ENCODE measurements at regions not wholly inside any gene's neighbourhood (a gene's known extent, or its start where the extent isn't known, plus 50 kb on each side); places are given as distances from the start of the nearest gene placed in this dataset.

GRCh38 chr14:84592770-84593169 lies 937.2 kb upstream of the FLRT2 start:
- TF ChIP-seq POLR2A (IDR thresholded peaks at IDR 0.05; ENCODE audit: low read depth, low read length), result no peak
- TF ChIP-seq POLR2AphosphoS5 (IDR thresholded peaks at IDR 0.05; ENCODE audit: low read depth, low read length), result no peak
- no peak for TF ChIP-seq TAF1 (IDR thresholded peaks at IDR 0.05; ENCODE audit: borderline replicate concordance, low read depth, low read length)
